ENCODE measurements at regions not wholly inside any gene's neighbourhood (a gene's known extent, or its start where the extent isn't known, plus 50 kb on each side); places are given as distances from the start of the nearest gene placed in this dataset.

GRCh38 chr18:9029131-9029530 lies 73.4 kb upstream of the NDUFV2 start:
- POLR2A ChIA-PET = no interaction called here
- CTCF ChIA-PET = no interaction called here
- no peaks in the 10 kb centered on the region for H3K4me1 ChIP-seq (ENCODE audit: control insufficient read depth, insufficient read depth, low read length)
- H3K4me3 ChIP-seq (ENCODE audit: low read depth, low read length) = no peak overlapping the region
- TF ChIP-seq ZNF624 (tag by site-specific recombination; IDR thresholded peaks at IDR 0.05) (no peak), CTCF (tag by site-specific recombination; IDR thresholded peaks at IDR 0.05) (no peak), ZNF580 (tag by site-specific recombination; IDR thresholded peaks at IDR 0.05) (no peak), ZNF26 (tag by site-specific recombination; IDR thresholded peaks at IDR 0.05) (no peak), ZNF311 (tag by site-specific recombination; IDR thresholded peaks at IDR 0.05; ENCODE audit: borderline replicate concordance) (no peak), ZNF600 (tag by site-specific recombination; IDR thresholded peaks at IDR 0.05) (no peak), ZFP3 (tag by site-specific recombination; IDR thresholded peaks at IDR 0.05; ENCODE audit: low read depth) (no peak), ZNF138 (tag by site-specific recombination; IDR thresholded peaks at IDR 0.05; ENCODE audit: borderline replicate concordance) (no peak), ZNF398 (tag by site-specific recombination; IDR thresholded peaks at IDR 0.05) (no peak), ZNF548 (tag by site-specific recombination; IDR thresholded peaks at IDR 0.05) (no peak), ZBTB10 (tag by site-specific recombination; IDR thresholded peaks at IDR 0.05) (no peak)
- H3K9me3 ChIP-seq (ENCODE audit: control insufficient read depth, insufficient read depth, low read depth, low read length) = no peaks in the 10 kb centered on the region
- H3K36me3 ChIP-seq (ENCODE audit: control insufficient read depth in 2 of 2, insufficient read depth in 1 of 2, low read length in 2 of 2) = no peaks in the 10 kb centered on the region
- H3K27ac ChIP-seq (ENCODE audit: extremely low read depth, low read depth, low read length) = no peak overlapping the region

GRCh38 chr18:9032519-9032918 lies 70.0 kb upstream of the NDUFV2 start:
- POLR2A ChIA-PET = no interaction called here
- no peaks in the 10 kb centered on the region for H3K9me3 ChIP-seq (ENCODE audit: control insufficient read depth, insufficient read depth, low read depth, low read length)

More at GRCh38 chr18:9032519-9032918, 70.0 kb upstream of the NDUFV2 start:
- Histone ChIP-seq H3K4me3 (ENCODE audit: low read depth, low read length) (no peak overlapping the region), H3K4me1 (ENCODE audit: control insufficient read depth, insufficient read depth, low read length) (no peaks in the 10 kb centered on the region), H3K36me3 (ENCODE audit: control insufficient read depth in 2 of 2, insufficient read depth in 1 of 2, low read length in 2 of 2) (no peaks in the 10 kb centered on the region), H3K27ac (ENCODE audit: extremely low read depth, low read depth, low read length) (no peak overlapping the region)
- CTCF ChIA-PET = no interaction called here
- TF ChIP-seq ZNF521 (tag by site-specific recombination; IDR thresholded peaks at IDR 0.05) (no peak), ZNF529 (tag by site-specific recombination; IDR thresholded peaks at IDR 0.05; ENCODE audit: insufficient replicate concordance) (no peak), KLF16 (tag by site-specific recombination; IDR thresholded peaks at IDR 0.05) (no peak), ZNF660 (tag by site-specific recombination; IDR thresholded peaks at IDR 0.05) (no peak), PBX3 (CRISPR knock-in tag; IDR thresholded peaks at IDR 0.05) (no peak), ZNF792 (tag by site-specific recombination; IDR thresholded peaks at IDR 0.05) (no peak), ZNF350 (tag by site-specific recombination; IDR thresholded peaks at IDR 0.05) (no peak), ZNF645 (tag by site-specific recombination; IDR thresholded peaks at IDR 0.05) (no peak), ZNF501 (tag by site-specific recombination; IDR thresholded peaks at IDR 0.05) (no peak), ZNF639 (tag by site-specific recombination; IDR thresholded peaks at IDR 0.05) (no peak), MEIS1 (CRISPR knock-in tag; IDR thresholded peaks at IDR 0.05; ENCODE audit: borderline replicate concordance) (no peak)
